Chondrocyte (in vitro differentiated cells): ENCODE measurements at regions not wholly inside any gene's neighbourhood (a gene's known extent, or its start where the extent isn't known, plus 50 kb on each side); places are given as distances from the start of the nearest gene placed in this dataset.

Source experiments
- DNase-seq: peaks from one replicate; pipeline ENCODE4 v3.0.0; 2021; ENCODE audit warnings: mixed read lengths, low spot score
- H3K27ac Mint-ChIP-seq: one replicate; pipeline ENCODE4 v1.8.0; 2021; ENCODE audit warnings: mild to moderate bottlenecking, moderate library complexity, mixed read lengths; ENCODE audit not compliant: unreplicated experiment
- H3K27me3 Mint-ChIP-seq: 2 replicates; pipeline ENCODE4 v1.8.0; 2021; ENCODE audit warnings: low read depth, mixed read lengths
- H3K36me3 Mint-ChIP-seq: 2 replicates; pipeline ENCODE4 v1.8.0; 2021; ENCODE audit warnings: low read depth, mixed read lengths
- H3K4me1 Mint-ChIP-seq: 2 replicates; pipeline ENCODE4 v1.8.0; 2021; ENCODE audit warnings: low read depth, mild to moderate bottlenecking, mixed read lengths
- H3K4me3 Mint-ChIP-seq: one replicate; pipeline ENCODE4 v1.8.0; 2021; ENCODE audit warnings: mild to moderate bottlenecking, moderate library complexity, mixed read lengths; ENCODE audit not compliant: unreplicated experiment
- H3K9me3 Mint-ChIP-seq: 2 replicates; pipeline ENCODE4 v1.8.0; 2021; ENCODE audit warnings: low read depth, mixed read lengths
- CTCF ChIP-seq: fragments of 200-600 bp; sonication (generic); IDR thresholded peaks from 2 replicates; pipeline ENCODE4 v1.5.0; 2021; ENCODE audit warnings: antibody characterized with exemption, mild to moderate bottlenecking, moderate library complexity

- no peak for DNase-seq
- H3K9me3 Mint-ChIP-seq = peaks cover 3% of the 10 kb centered on the region
- no peak for TF ChIP-seq CTCF
- H3K36me3 Mint-ChIP-seq = no peaks in the 10 kb centered on the region
- H3K27ac Mint-ChIP-seq = no peak overlapping the region
- no peaks in the 10 kb centered on the region for H3K27me3 Mint-ChIP-seq
- H3K4me3 Mint-ChIP-seq = no peak overlapping the region
- H3K4me1 Mint-ChIP-seq = peaks cover 9% of the 10 kb centered on the region
These were observed 383.0 kb downstream of the SLITRK1 start for GRCh38 chr13:83499286-83499685.

- Mint-ChIP-seq H3K27me3 (no peaks in the 10 kb centered on the region), H3K36me3 (no peaks in the 10 kb centered on the region), H3K9me3 (peaks cover 2% of the 10 kb centered on the region), H3K4me3 (no peak overlapping the region), H3K4me1 (peaks cover 6% of the 10 kb centered on the region), H3K27ac (no peak overlapping the region)
- DNase-seq = no peak
- TF ChIP-seq CTCF = no peak
These were observed 383.6 kb downstream of the SLITRK1 start for GRCh38 chr13:83498481-83499190.

- H3K9me3 Mint-ChIP-seq = no peaks in the 10 kb centered on the region
- H3K4me1 Mint-ChIP-seq = peaks cover under 1% of the 10 kb centered on the region
- no peak for TF ChIP-seq CTCF
- no peaks in the 10 kb centered on the region for H3K27me3 Mint-ChIP-seq
- H3K4me3 Mint-ChIP-seq = no peak overlapping the region
- DNase-seq = no peak
- H3K27ac Mint-ChIP-seq = no peak overlapping the region
- no peaks in the 10 kb centered on the region for H3K36me3 Mint-ChIP-seq
These were observed 384.2 kb downstream of the SLITRK1 start for GRCh38 chr13:83498045-83498444.

GRCh38 chr13:83496501-83496900 lies 385.8 kb downstream of the SLITRK1 start:
- Mint-ChIP-seq H3K9me3 (no peaks in the 10 kb centered on the region), H3K27ac (no peak overlapping the region), H3K4me3 (no peak overlapping the region), H3K4me1 (no peaks in the 10 kb centered on the region), H3K36me3 (no peaks in the 10 kb centered on the region), H3K27me3 (no peaks in the 10 kb centered on the region)
- no peak for TF ChIP-seq CTCF
- DNase-seq = no peak

DNA sequence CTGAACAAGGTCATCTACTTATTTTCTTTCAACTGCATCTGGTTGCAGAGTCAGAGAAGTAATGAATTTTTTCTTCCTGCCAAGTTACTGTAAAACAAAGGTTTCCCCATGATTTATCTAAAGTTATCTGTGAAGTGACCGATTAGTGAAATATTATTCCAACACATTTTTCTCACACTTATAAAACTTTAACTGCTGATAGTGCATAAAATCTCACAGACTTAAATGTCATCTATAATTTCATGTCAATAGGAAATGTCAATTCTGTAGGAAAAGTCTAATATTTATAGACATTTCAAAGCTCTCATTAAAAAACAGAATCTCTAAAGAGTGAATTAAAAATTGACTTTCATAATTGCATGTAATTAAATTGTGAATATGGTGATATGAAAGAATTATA lies 397.2 kb downstream of the SLITRK1 start:
- no peak for DNase-seq
- no peak for TF ChIP-seq CTCF
- no peaks in the 10 kb centered on the region for H3K36me3 Mint-ChIP-seq
- H3K9me3 Mint-ChIP-seq = no peaks in the 10 kb centered on the region
- no peak overlapping the region for H3K4me3 Mint-ChIP-seq
- H3K27me3 Mint-ChIP-seq = no peaks in the 10 kb centered on the region
- no peaks in the 10 kb centered on the region for H3K4me1 Mint-ChIP-seq
- H3K27ac Mint-ChIP-seq = no peak overlapping the region
